Activated naive CD4-positive, alpha-beta T cell treated with anti-CD3 and anti-CD28 coated beads for 36 hours (primary cell): ENCODE measurements at regions not wholly inside any gene's neighbourhood (a gene's known extent, or its start where the extent isn't known, plus 50 kb on each side); places are given as distances from the start of the nearest gene placed in this dataset.

Source experiments
- CTCF ChIA-PET: fragments of 350-600 bp; sonication (Branson Sonifier 250); formaldehyde crosslinking; loops from one replicate; lab custom pipeline; 2021; ENCODE audit warnings: antibody characterized with exemption; lab: Charles Lee
- DNase-seq: peaks from one replicate; pipeline ENCODE4 v3.0.0-alpha.2; 2020
- H3K27ac Mint-ChIP-seq: one replicate; pipeline ENCODE4 v1.8.0; 2021; ENCODE audit warnings: mild to moderate bottlenecking, mixed read lengths
- H3K27me3 Mint-ChIP-seq: one replicate; pipeline ENCODE4 v1.8.0; 2021; ENCODE audit warnings: low read depth, mixed read lengths
- H3K36me3 Mint-ChIP-seq: one replicate; pipeline ENCODE4 v1.8.0; 2021; ENCODE audit warnings: low read depth, mixed read lengths
- H3K4me1 Mint-ChIP-seq: one replicate; pipeline ENCODE4 v1.8.0; 2021; ENCODE audit warnings: low read depth, mixed read lengths
- H3K4me3 Mint-ChIP-seq: one replicate; pipeline ENCODE4 v1.8.0; 2021; ENCODE audit warnings: mild to moderate bottlenecking, moderate library complexity, mixed read lengths
- H3K9me3 Mint-ChIP-seq: one replicate; pipeline ENCODE4 v1.8.0; 2021; ENCODE audit warnings: mixed read lengths
- intact Hi-C: fragments of 100-400 bp; cut with micrococcal nuclease; formaldehyde crosslinking; loops from one replicate; pipeline ENCODE4 v1.15.1; 2023

GRCh38 chr1:59072583-59072947, 224.3 kb upstream of the FGGY start:
- no peaks in the 10 kb centered on the region for H3K9me3 Mint-ChIP-seq
- peak overlapping the region; percentile 61 for H3K27ac Mint-ChIP-seq
- peaks cover 23% of the 10 kb centered on the region for H3K4me1 Mint-ChIP-seq
- H3K4me3 Mint-ChIP-seq: peak overlapping the region; percentile 7
- DNase-seq: no peak
- H3K36me3 Mint-ChIP-seq: no peaks in the 10 kb centered on the region
- CTCF ChIA-PET: interaction anchor here (0.7 kb wide), 1 partner anchor 32 kb away, joined by 3 read pairs; no protein-coding TSS in a partner anchor
- no peaks in the 10 kb centered on the region for H3K27me3 Mint-ChIP-seq
- intact Hi-C loops: loop anchor here (1.0 to 10.0 kb wide), 6 partner anchors 26 to 742 kb away; partner anchors contain the start of genes HOOK1 and JUN

GRCh38 chr1:59074598-59074997, 222.3 kb upstream of the FGGY start:
- DNase-seq: no peak
- intact Hi-C loops: loop anchor here (5.0 to 10.0 kb wide), 3 partner anchors 172 to 740 kb away; partner anchors contain the start of gene HOOK1
- Mint-ChIP-seq H3K27me3 (no peaks in the 10 kb centered on the region), H3K9me3 (no peaks in the 10 kb centered on the region), H3K27ac (no peak overlapping the region), H3K4me3 (no peak overlapping the region), H3K4me1 (peaks cover 27% of the 10 kb centered on the region), H3K36me3 (no peaks in the 10 kb centered on the region)
- CTCF ChIA-PET: no interaction called here

- intact Hi-C loops: loop anchor here (10.0 kb wide), 1 partner anchor 740 kb away; the partner anchor contains the start of gene HOOK1
- no peak for DNase-seq
- no peaks in the 10 kb centered on the region for H3K27me3 Mint-ChIP-seq
- H3K4me1 Mint-ChIP-seq: peaks cover 31% of the 10 kb centered on the region
- no peak overlapping the region for H3K27ac Mint-ChIP-seq
- no peaks in the 10 kb centered on the region for H3K9me3 Mint-ChIP-seq
- no peak overlapping the region for H3K4me3 Mint-ChIP-seq
- no peaks in the 10 kb centered on the region for H3K36me3 Mint-ChIP-seq
- CTCF ChIA-PET: no interaction called here
Observed at GRCh38 chr1:59075021-59075420, 221.9 kb upstream of the FGGY start.

- Mint-ChIP-seq H3K27me3 (no peaks in the 10 kb centered on the region), H3K27ac (no peak overlapping the region), H3K4me1 (peaks cover 23% of the 10 kb centered on the region), H3K9me3 (no peaks in the 10 kb centered on the region), H3K4me3 (no peak overlapping the region), H3K36me3 (no peaks in the 10 kb centered on the region)
- intact Hi-C loops: loop anchor here (1.0 to 10.0 kb wide), 2 partner anchors 291 to 738 kb away; partner anchors contain the start of gene HOOK1
- CTCF ChIA-PET: interaction anchor here (0.8 kb wide), 1 partner anchor 9 kb away, joined by 3 read pairs; no protein-coding TSS in a partner anchor
- DNase-seq: no peak
Observed at GRCh38 chr1:59076612-59077011, 220.3 kb upstream of the FGGY start.

GRCh38 chr1:59077466-59078069, 219.3 kb upstream of the FGGY start:
- intact Hi-C loops: loop anchor here (10.0 kb wide), 1 partner anchor 737 kb away; the partner anchor contains the start of gene HOOK1
- DNase-seq: no peak
- Mint-ChIP-seq H3K4me3 (no peak overlapping the region), H3K4me1 (peaks cover 13% of the 10 kb centered on the region), H3K27me3 (no peaks in the 10 kb centered on the region), H3K9me3 (no peaks in the 10 kb centered on the region), H3K27ac (no peak overlapping the region), H3K36me3 (no peaks in the 10 kb centered on the region)
- CTCF ChIA-PET: no interaction called here

- no peak overlapping the region for H3K4me3 Mint-ChIP-seq
- CTCF ChIA-PET: no interaction called here
- H3K36me3 Mint-ChIP-seq: no peaks in the 10 kb centered on the region
- no peak for DNase-seq
- peaks cover 12% of the 10 kb centered on the region for H3K4me1 Mint-ChIP-seq
- no peak overlapping the region for H3K27ac Mint-ChIP-seq
- no peaks in the 10 kb centered on the region for H3K27me3 Mint-ChIP-seq
- no peaks in the 10 kb centered on the region for H3K9me3 Mint-ChIP-seq
- intact Hi-C loops: loop anchor here (10.0 kb wide), 1 partner anchor 737 kb away; the partner anchor contains the start of gene HOOK1
Observed at GRCh38 chr1:59078070-59078800, 218.7 kb upstream of the FGGY start.

- Mint-ChIP-seq H3K4me1 (peaks cover 12% of the 10 kb centered on the region), H3K27ac (no peak overlapping the region), H3K27me3 (no peaks in the 10 kb centered on the region), H3K9me3 (no peaks in the 10 kb centered on the region), H3K4me3 (no peak overlapping the region), H3K36me3 (no peaks in the 10 kb centered on the region)
- intact Hi-C loops: loop anchor here (10.0 kb wide), 1 partner anchor 736 kb away; the partner anchor contains the start of gene HOOK1
- CTCF ChIA-PET: no interaction called here
- no peak for DNase-seq
Observed at GRCh38 chr1:59078866-59079265, 218.0 kb upstream of the FGGY start.

- DNase-seq: no peak
- Mint-ChIP-seq H3K4me3 (no peak overlapping the region), H3K36me3 (no peaks in the 10 kb centered on the region), H3K27me3 (no peaks in the 10 kb centered on the region), H3K27ac (no peak overlapping the region), H3K9me3 (no peaks in the 10 kb centered on the region), H3K4me1 (peaks cover 18% of the 10 kb centered on the region)
- intact Hi-C loops: loop anchor here (10.0 kb wide), 1 partner anchor 735 kb away; the partner anchor contains the start of gene HOOK1
- CTCF ChIA-PET: no interaction called here
Observed at GRCh38 chr1:59079434-59080140, 217.3 kb upstream of the FGGY start.

GRCh38 chr1:59081181-59081580, 215.7 kb upstream of the FGGY start:
- no peak for DNase-seq
- no peaks in the 10 kb centered on the region for H3K27me3 Mint-ChIP-seq
- H3K4me3 Mint-ChIP-seq: no peak overlapping the region
- no peaks in the 10 kb centered on the region for H3K9me3 Mint-ChIP-seq
- intact Hi-C loops: no loop called here
- H3K27ac Mint-ChIP-seq: no peak overlapping the region
- no peaks in the 10 kb centered on the region for H3K36me3 Mint-ChIP-seq
- CTCF ChIA-PET: no interaction called here
- H3K4me1 Mint-ChIP-seq: peaks cover 20% of the 10 kb centered on the region

GRCh38 chr1:59081795-59082194, 215.1 kb upstream of the FGGY start:
- H3K4me1 Mint-ChIP-seq: peaks cover 20% of the 10 kb centered on the region
- CTCF ChIA-PET: no interaction called here
- H3K36me3 Mint-ChIP-seq: no peaks in the 10 kb centered on the region
- no peak for DNase-seq
- H3K4me3 Mint-ChIP-seq: no peak overlapping the region
- H3K27me3 Mint-ChIP-seq: no peaks in the 10 kb centered on the region
- intact Hi-C loops: no loop called here
- H3K9me3 Mint-ChIP-seq: no peaks in the 10 kb centered on the region
- H3K27ac Mint-ChIP-seq: no peak overlapping the region

- intact Hi-C loops: no loop called here
- Mint-ChIP-seq H3K27ac (no peak overlapping the region), H3K36me3 (no peaks in the 10 kb centered on the region), H3K27me3 (no peaks in the 10 kb centered on the region), H3K4me3 (no peak overlapping the region), H3K9me3 (no peaks in the 10 kb centered on the region), H3K4me1 (peaks cover 20% of the 10 kb centered on the region)
- peak; percentile 11 for DNase-seq
- CTCF ChIA-PET: interaction anchor here (0.6 kb wide), 1 partner anchor 263 kb away, joined by 3 read pairs; no protein-coding TSS in a partner anchor
Observed at GRCh38 chr1:59083946-59084865, 212.7 kb upstream of the FGGY start.
